ENCODE measurements at regions not wholly inside any gene's neighbourhood (a gene's known extent, or its start where the extent isn't known, plus 50 kb on each side); places are given as distances from the start of the nearest gene placed in this dataset.
"Not testable (repeated sequence)": the region's sequence is repeated elsewhere in the genome, so short reads cannot be mapped to it uniquely, and the experiment has no call there.

- TF ChIP-seq CTCF (IDR thresholded peaks at IDR 0.05; ENCODE audit: control insufficient read depth, insufficient read depth, low read depth, low read length, missing control alignments), result no peak
- no peak for DNase-seq (ENCODE audit: low read depth)
- no peak overlapping the region for H3K4me3 ChIP-seq (ENCODE audit: control insufficient read depth, low read depth, low read length)
These were observed 200.3 kb downstream of the DLL1 start for GRCh38 chr6:170090561-170090960.

GRCh38 chr6:170089963-170090362, 200.9 kb downstream of the DLL1 start:
- no peak overlapping the region for H3K4me3 ChIP-seq (ENCODE audit: control insufficient read depth, low read depth, low read length)
- no peak for TF ChIP-seq CTCF (IDR thresholded peaks at IDR 0.05; ENCODE audit: control insufficient read depth, insufficient read depth, low read depth, low read length, missing control alignments)
- no peak for DNase-seq (ENCODE audit: low read depth)

- no peak overlapping the region for H3K4me3 ChIP-seq (ENCODE audit: control insufficient read depth, low read depth, low read length)
- DNase-seq (ENCODE audit: low read depth), result no peak
- TF ChIP-seq CTCF (IDR thresholded peaks at IDR 0.05; ENCODE audit: control insufficient read depth, insufficient read depth, low read depth, low read length, missing control alignments), result no peak
These were observed 202.3 kb downstream of the DLL1 start for GRCh38 chr6:170088582-170088955.

- no peak overlapping the region for H3K4me3 ChIP-seq (ENCODE audit: control insufficient read depth, low read depth, low read length)
- DNase-seq (ENCODE audit: low read depth), result no peak
- TF ChIP-seq CTCF (IDR thresholded peaks at IDR 0.05; ENCODE audit: control insufficient read depth, insufficient read depth, low read depth, low read length, missing control alignments), result no peak
These were observed 202.8 kb downstream of the DLL1 start for GRCh38 chr6:170087941-170088581.

- not testable (repeated sequence) for H3K4me3 ChIP-seq (ENCODE audit: control insufficient read depth, low read depth, low read length); DNase-seq (ENCODE audit: low read depth)
These were observed 203.5 kb downstream of the DLL1 start for GRCh38 chr6:170087421-170087780.

GRCh38 chr6:170086639-170087420, 204.0 kb downstream of the DLL1 start:
- no peak for TF ChIP-seq CTCF (IDR thresholded peaks at IDR 0.05; ENCODE audit: control insufficient read depth, insufficient read depth, low read depth, low read length, missing control alignments)
- DNase-seq (ENCODE audit: low read depth), result no peak
- no peak overlapping the region for H3K4me3 ChIP-seq (ENCODE audit: control insufficient read depth, low read depth, low read length)
